Stimulated activated effector memory CD8-positive, alpha-beta T cell treated with anti-CD3 and anti-CD28 coated beads, Interleukin-12 subunit alpha, Interleukin-12 subunit beta, amount 100 ng/mL, for 72 hours (primary cell): ENCODE measurements at regions not wholly inside any gene's neighbourhood (a gene's known extent, or its start where the extent isn't known, plus 50 kb on each side); places are given as distances from the start of the nearest gene placed in this dataset.
"Not testable (repeated sequence)": the region's sequence is repeated elsewhere in the genome, so short reads cannot be mapped to it uniquely, and the experiment has no call there.

Experiments used
- ATAC-seq: fragments of 150-1000 bp; cut with Tn5 transposase; 2 replicates; pipeline ENCODE4 v1.10.0; 2021
- DNase-seq, 2 donors: peaks; one replicate each; pipeline ENCODE4 v3.0.0; 2021 to 2022; ENCODE audit warnings: low spot score in 2 of 2
- H3K27ac Mint-ChIP-seq: one replicate; pipeline ENCODE4 v1.8.0; 2022; ENCODE audit warnings: mild to moderate bottlenecking, mixed read lengths
- H3K36me3 Mint-ChIP-seq: one replicate; pipeline ENCODE4 v1.8.0; 2022; ENCODE audit warnings: mild to moderate bottlenecking, mixed read lengths
- H3K4me1 Mint-ChIP-seq: one replicate; pipeline ENCODE4 v1.8.0; 2022; ENCODE audit warnings: mixed read lengths
- H3K4me3 Mint-ChIP-seq: one replicate; pipeline ENCODE4 v1.8.0; 2022; ENCODE audit warnings: mild to moderate bottlenecking, mixed read lengths
- H3K9me3 Mint-ChIP-seq: one replicate; pipeline ENCODE4 v1.8.0; 2022; ENCODE audit warnings: mixed read lengths

- not testable (repeated sequence) for DNase-seq, ATAC-seq, H3K4me3 Mint-ChIP-seq, H3K27ac Mint-ChIP-seq, H3K36me3 Mint-ChIP-seq, H3K4me1 Mint-ChIP-seq
- peaks cover 14% of the 10 kb centered on the region for H3K9me3 Mint-ChIP-seq
These were observed 301.5 kb downstream of the BCKDHB start for GRCh38 chr6:80407976-80408375.

GRCh38 chr6:80404889-80405288, 298.4 kb downstream of the BCKDHB start:
- ATAC-seq = no peak
- H3K4me1 Mint-ChIP-seq = no peaks in the 10 kb centered on the region
- H3K9me3 Mint-ChIP-seq = peaks cover 8% of the 10 kb centered on the region
- H3K27ac Mint-ChIP-seq = no peak overlapping the region
- no peaks in the 10 kb centered on the region for H3K36me3 Mint-ChIP-seq
- H3K4me3 Mint-ChIP-seq = no peak overlapping the region
- no peak for DNase-seq

- ATAC-seq = no peak
- H3K4me1 Mint-ChIP-seq = no peaks in the 10 kb centered on the region
- no peak overlapping the region for H3K27ac Mint-ChIP-seq
- no peak overlapping the region for H3K4me3 Mint-ChIP-seq
- peaks cover 8% of the 10 kb centered on the region for H3K9me3 Mint-ChIP-seq
- H3K36me3 Mint-ChIP-seq = no peaks in the 10 kb centered on the region
- no peak for DNase-seq
These were observed 296.9 kb downstream of the BCKDHB start for GRCh38 chr6:80403365-80403764.

- Mint-ChIP-seq H3K4me3 (no peak overlapping the region), H3K4me1 (no peaks in the 10 kb centered on the region), H3K27ac (no peak overlapping the region), H3K9me3 (peaks cover 13% of the 10 kb centered on the region), H3K36me3 (no peaks in the 10 kb centered on the region)
- no peak for ATAC-seq
- no peak for DNase-seq
These were observed 295.8 kb downstream of the BCKDHB start for GRCh38 chr6:80402266-80402665.
